ENCODE measurements at regions not wholly inside any gene's neighbourhood (a gene's known extent, or its start where the extent isn't known, plus 50 kb on each side); places are given as distances from the start of the nearest gene placed in this dataset.

GRCh38 chr6:156550949-156551348 is 226.2 kb upstream of the ARID1B start:
- Histone ChIP-seq H3K27ac (ENCODE audit: low read length) (no peak overlapping the region), H3K27me3 (ENCODE audit: control insufficient read depth, insufficient read depth) (no peaks in the 10 kb centered on the region), H3K4me3 (ENCODE audit: low read length) (no peak overlapping the region), H3K4me1 (ENCODE audit: control insufficient read depth, insufficient read depth, low read length) (no peaks in the 10 kb centered on the region), H3K9me3 (ENCODE audit: control insufficient read depth, low read length) (no peaks in the 10 kb centered on the region)
- intact Hi-C loops (cut with DNase I), result no loop called here
- 82% methylated on average over 4 of the region's 4 CpGs for WGBS
- no peak for ATAC-seq
- DNase-seq, result no peak

- H3K4me3 ChIP-seq (ENCODE audit: low read length), result no peak overlapping the region
- 88% methylated on average over 3 of the region's 3 CpGs for WGBS
- no peaks in the 10 kb centered on the region for H3K27me3 ChIP-seq (ENCODE audit: control insufficient read depth, insufficient read depth)
- H3K27ac ChIP-seq (ENCODE audit: low read length), result no peak overlapping the region
- no peaks in the 10 kb centered on the region for H3K9me3 ChIP-seq (ENCODE audit: control insufficient read depth, low read length)
- DNase-seq (no peak), ATAC-seq (no peak)
- intact Hi-C loops (cut with DNase I), result no loop called here
- H3K4me1 ChIP-seq (ENCODE audit: control insufficient read depth, insufficient read depth, low read length), result no peaks in the 10 kb centered on the region
These were observed 231.2 kb upstream of the ARID1B start for GRCh38 chr6:156545931-156546330.

- no peak overlapping the region for H3K27ac ChIP-seq (ENCODE audit: low read length)
- intact Hi-C loops (cut with DNase I), result no loop called here
- ATAC-seq, result no peak
- no peaks in the 10 kb centered on the region for H3K4me1 ChIP-seq (ENCODE audit: control insufficient read depth, insufficient read depth, low read length)
- no peaks in the 10 kb centered on the region for H3K27me3 ChIP-seq (ENCODE audit: control insufficient read depth, insufficient read depth)
- no peaks in the 10 kb centered on the region for H3K9me3 ChIP-seq (ENCODE audit: control insufficient read depth, low read length)
- WGBS, result 42% methylated on average over 3 of the region's 3 CpGs
- H3K4me3 ChIP-seq (ENCODE audit: low read length), result no peak overlapping the region
- no peak for DNase-seq
These were observed 232.2 kb upstream of the ARID1B start for GRCh38 chr6:156545021-156545420.

- DNase-seq, result no peak
- 88% methylated on average over 7 of the region's 7 CpGs for WGBS
- H3K4me1 ChIP-seq (ENCODE audit: control insufficient read depth, insufficient read depth, low read length), result no peaks in the 10 kb centered on the region
- no peak overlapping the region for H3K27ac ChIP-seq (ENCODE audit: low read length)
- H3K4me3 ChIP-seq (ENCODE audit: low read length), result no peak overlapping the region
- intact Hi-C loops (cut with DNase I), result no loop called here
- no peak for ATAC-seq
- no peaks in the 10 kb centered on the region for H3K27me3 ChIP-seq (ENCODE audit: control insufficient read depth, insufficient read depth)
- H3K9me3 ChIP-seq (ENCODE audit: control insufficient read depth, low read length), result no peaks in the 10 kb centered on the region
These were observed 233.1 kb upstream of the ARID1B start for GRCh38 chr6:156544046-156544445.

- WGBS, result 71% methylated on average over 5 of the region's 5 CpGs
These were observed 233.7 kb upstream of the ARID1B start for GRCh38 chr6:156543431-156543830.

GRCh38 chr6:156538875-156539660 is 238.1 kb upstream of the ARID1B start:
- Histone ChIP-seq H3K4me3 (ENCODE audit: low read length) (no peak overlapping the region), H3K27ac (ENCODE audit: low read length) (no peak overlapping the region), H3K27me3 (ENCODE audit: control insufficient read depth, insufficient read depth) (no peaks in the 10 kb centered on the region), H3K9me3 (ENCODE audit: control insufficient read depth, low read length) (no peaks in the 10 kb centered on the region), H3K4me1 (ENCODE audit: control insufficient read depth, insufficient read depth, low read length) (no peaks in the 10 kb centered on the region)
- 54% methylated on average over 16 of the region's 16 CpGs for WGBS
- no peak for DNase-seq
- intact Hi-C loops (cut with DNase I), result no loop called here
- no peak for ATAC-seq

More at GRCh38 chr6:156543431-156543830, 233.7 kb upstream of the ARID1B start:
- Histone ChIP-seq H3K27me3 (ENCODE audit: control insufficient read depth, insufficient read depth) (no peaks in the 10 kb centered on the region), H3K27ac (ENCODE audit: low read length) (no peak overlapping the region), H3K4me1 (ENCODE audit: control insufficient read depth, insufficient read depth, low read length) (no peaks in the 10 kb centered on the region), H3K9me3 (ENCODE audit: control insufficient read depth, low read length) (no peaks in the 10 kb centered on the region), H3K4me3 (ENCODE audit: low read length) (no peak overlapping the region)
- intact Hi-C loops (cut with DNase I), result no loop called here
- ATAC-seq (no peak), DNase-seq (no peak)

GRCh38 chr6:156534594-156534993 is 242.6 kb upstream of the ARID1B start:
- ATAC-seq (no peak), DNase-seq (no peak)
- H3K27ac ChIP-seq (ENCODE audit: low read length), result no peak overlapping the region
- no peaks in the 10 kb centered on the region for H3K9me3 ChIP-seq (ENCODE audit: control insufficient read depth, low read length)
- intact Hi-C loops (cut with DNase I), result no loop called here
- H3K4me3 ChIP-seq (ENCODE audit: low read length), result no peak overlapping the region
- 46% methylated on average over 3 of the region's 3 CpGs for WGBS
- no peaks in the 10 kb centered on the region for H3K4me1 ChIP-seq (ENCODE audit: control insufficient read depth, insufficient read depth, low read length)
- no peaks in the 10 kb centered on the region for H3K27me3 ChIP-seq (ENCODE audit: control insufficient read depth, insufficient read depth)

- intact Hi-C loops (cut with DNase I), result no loop called here
- H3K9me3 ChIP-seq (ENCODE audit: control insufficient read depth, low read length), result no peaks in the 10 kb centered on the region
- 75% methylated on average over 4 of the region's 4 CpGs for WGBS
- H3K27me3 ChIP-seq (ENCODE audit: control insufficient read depth, insufficient read depth), result no peaks in the 10 kb centered on the region
- H3K4me1 ChIP-seq (ENCODE audit: control insufficient read depth, insufficient read depth, low read length), result no peaks in the 10 kb centered on the region
- no peak for ATAC-seq
- no peak overlapping the region for H3K27ac ChIP-seq (ENCODE audit: low read length)
- no peak overlapping the region for H3K4me3 ChIP-seq (ENCODE audit: low read length)
- DNase-seq, result no peak
These were observed 243.2 kb upstream of the ARID1B start for GRCh38 chr6:156533872-156534524.

- intact Hi-C loops (cut with DNase I), result no loop called here
These were observed 251.1 kb upstream of the ARID1B start for GRCh38 chr6:156526081-156526480.

GRCh38 chr6:156525541-156525940 is 251.6 kb upstream of the ARID1B start:
- 83% methylated on average over 6 of the region's 6 CpGs for WGBS
- no peaks in the 10 kb centered on the region for H3K27me3 ChIP-seq (ENCODE audit: control insufficient read depth, insufficient read depth)
- no peaks in the 10 kb centered on the region for H3K4me1 ChIP-seq (ENCODE audit: control insufficient read depth, insufficient read depth, low read length)
- ATAC-seq, result no peak
- intact Hi-C loops (cut with DNase I), result no loop called here
- H3K27ac ChIP-seq (ENCODE audit: low read length), result no peak overlapping the region
- no peak for DNase-seq
- no peaks in the 10 kb centered on the region for H3K9me3 ChIP-seq (ENCODE audit: control insufficient read depth, low read length)
- H3K4me3 ChIP-seq (ENCODE audit: low read length), result no peak overlapping the region

More at GRCh38 chr6:156526081-156526480, 251.1 kb upstream of the ARID1B start:
- no peaks in the 10 kb centered on the region for H3K9me3 ChIP-seq (ENCODE audit: control insufficient read depth, low read length)
- H3K4me1 ChIP-seq (ENCODE audit: control insufficient read depth, insufficient read depth, low read length), result no peaks in the 10 kb centered on the region
- WGBS, result 88% methylated on average over 7 of the region's 7 CpGs
- ATAC-seq (no peak), DNase-seq (no peak)
- H3K4me3 ChIP-seq (ENCODE audit: low read length), result no peak overlapping the region
- H3K27me3 ChIP-seq (ENCODE audit: control insufficient read depth, insufficient read depth), result no peaks in the 10 kb centered on the region
- H3K27ac ChIP-seq (ENCODE audit: low read length), result no peak overlapping the region

GRCh38 chr6:156519940-156520339 is 257.2 kb upstream of the ARID1B start:
- no peaks in the 10 kb centered on the region for H3K9me3 ChIP-seq (ENCODE audit: control insufficient read depth, low read length)
- H3K4me1 ChIP-seq (ENCODE audit: control insufficient read depth, insufficient read depth, low read length), result no peaks in the 10 kb centered on the region
- no peak overlapping the region for H3K4me3 ChIP-seq (ENCODE audit: low read length)
- WGBS, result 69% methylated on average over 2 of the region's 2 CpGs
- intact Hi-C loops (cut with DNase I), result no loop called here
- no peaks in the 10 kb centered on the region for H3K27me3 ChIP-seq (ENCODE audit: control insufficient read depth, insufficient read depth)
- no peak for ATAC-seq
- DNase-seq, result no peak
- H3K27ac ChIP-seq (ENCODE audit: low read length), result no peak overlapping the region
